ENCODE measurements at regions not wholly inside any gene's neighbourhood (a gene's known extent, or its start where the extent isn't known, plus 50 kb on each side); places are given as distances from the start of the nearest gene placed in this dataset.

DNA sequence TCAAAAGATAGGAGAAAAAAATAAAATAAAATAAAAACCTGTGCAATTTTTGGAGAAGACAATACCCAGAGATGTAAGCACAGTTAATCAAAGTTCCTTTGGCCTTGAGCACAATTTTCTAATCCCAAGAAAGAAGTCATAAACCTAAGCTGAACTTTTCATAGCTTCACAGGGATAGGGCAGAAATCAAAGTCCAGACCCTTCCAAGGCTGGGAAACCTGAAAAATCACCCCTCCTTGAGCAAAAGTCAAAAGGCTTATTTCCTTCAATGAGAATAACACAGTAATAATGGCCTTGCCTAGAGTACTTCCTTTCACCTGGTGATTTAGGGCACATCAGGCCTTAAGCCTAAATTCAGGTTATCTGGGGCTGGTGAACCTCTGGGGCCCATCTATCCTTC is 415.0 kb upstream of the BTBD3 start:
- H3K79me2 ChIP-seq (ENCODE audit: insufficient read depth, low read length) = no peaks in the 10 kb centered on the region
- no peaks in the 10 kb centered on the region for H4K20me1 ChIP-seq (ENCODE audit: insufficient read depth)
- no peak overlapping the region for H3K27ac ChIP-seq (ENCODE audit: low read depth, low read length)
- ATAC-seq (no peak), DNase-seq (ENCODE audit: low read depth, low spot score) (no peak)
- POLR2A ChIA-PET = no interaction called here
- TF ChIP-seq POLR2AphosphoS5 (IDR thresholded peaks at IDR 0.05; ENCODE audit: low read depth, low read length) = no peak
- TF ChIP-seq, protein P1, sequence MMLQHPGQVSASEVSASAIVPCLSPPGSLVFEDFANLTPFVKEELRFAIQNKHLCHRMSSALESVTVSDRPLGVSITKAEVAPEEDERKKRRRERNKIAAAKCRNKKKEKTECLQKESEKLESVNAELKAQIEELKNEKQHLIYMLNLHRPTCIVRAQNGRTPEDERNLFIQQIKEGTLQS (IDR thresholded peaks at IDR 0.05) = no peak
- no peak for TF ChIP-seq JUND (IDR thresholded peaks at IDR 0.05)
- H2AFZ ChIP-seq (ENCODE audit: low read depth, low read length, poor library complexity, severe bottlenecking) = no peak overlapping the region
- RAD21 ChIA-PET (ENCODE audit: low non-redundant PET in 1 of 2, low total read pairs in 2 of 2, uncharacterized antibody in 2 of 2, unreplicated experiment in 2 of 2) = no interaction called here
- H3K36me3 ChIP-seq (ENCODE audit: control insufficient read depth in 1 of 2, insufficient read depth in 2 of 2, low read length in 2 of 2) = no peaks in the 10 kb centered on the region
- no peaks in the 10 kb centered on the region for H3K4me1 ChIP-seq (ENCODE audit: control insufficient read depth in 1 of 2, insufficient read depth in 2 of 2, low read length in 2 of 2)
- no peak overlapping the region for H3K4me3 ChIP-seq (replicated peaks in 1 of 2; ENCODE audit: low read depth in 1 of 2, low read length in 2 of 2)
- no peaks in the 10 kb centered on the region for H3K27me3 ChIP-seq (ENCODE audit: insufficient read depth, low read length)
- CTCF ChIA-PET = no interaction called here
- intact Hi-C loops (cut with micrococcal nuclease) = no loop called here
- no peak overlapping the region for H3K9ac ChIP-seq (ENCODE audit: low read length)
- H3K4me2 ChIP-seq (ENCODE audit: low read length) = no peak overlapping the region
- no TSS peak for BruUV-seq (replicated peaks)
- H3K9me3 ChIP-seq (ENCODE audit: control insufficient read depth in 1 of 2, insufficient read depth in 1 of 2, low read depth in 1 of 2, low read length in 2 of 2) = no peaks in the 10 kb centered on the region
- H3K9me2 ChIP-seq (ENCODE audit: insufficient read depth) = 0 out of 2 replicates have a peak, but pooled peaks cover 4% of the 10 kb centered on the region

DNA sequence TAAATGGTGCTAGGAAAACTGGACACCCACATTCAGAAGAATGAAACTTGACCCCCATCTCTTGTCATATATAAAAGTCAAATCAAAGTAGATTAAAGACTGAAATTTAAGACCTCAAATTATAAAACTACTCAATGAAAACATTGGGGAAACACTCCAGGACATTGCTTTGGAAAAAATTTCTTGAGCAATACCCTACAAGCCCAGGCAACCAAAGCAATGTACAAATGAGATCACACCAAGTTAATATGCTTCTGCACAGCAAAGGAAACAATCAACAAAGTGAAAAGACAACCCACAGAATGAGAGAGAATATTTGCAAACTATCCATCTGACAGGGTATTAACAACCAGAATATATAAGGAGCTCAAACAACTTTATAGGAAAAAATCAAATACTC is 407.9 kb upstream of the BTBD3 start:
- Histone ChIP-seq H3K79me2 (ENCODE audit: insufficient read depth, low read length) (no peaks in the 10 kb centered on the region), H3K27ac (ENCODE audit: low read depth, low read length) (no peak overlapping the region), H2AFZ (ENCODE audit: low read depth, low read length, poor library complexity, severe bottlenecking) (no peak overlapping the region), H3K4me2 (ENCODE audit: low read length) (no peak overlapping the region), H3K9me3 (ENCODE audit: control insufficient read depth in 1 of 2, insufficient read depth in 1 of 2, low read depth in 1 of 2, low read length in 2 of 2) (no peaks in the 10 kb centered on the region), H3K4me1 (ENCODE audit: control insufficient read depth in 1 of 2, insufficient read depth in 2 of 2, low read length in 2 of 2) (no peaks in the 10 kb centered on the region), H4K20me1 (ENCODE audit: insufficient read depth) (no peaks in the 10 kb centered on the region), H3K9ac (ENCODE audit: low read length) (no peak overlapping the region), H3K36me3 (ENCODE audit: control insufficient read depth in 1 of 2, insufficient read depth in 2 of 2, low read length in 2 of 2) (no peaks in the 10 kb centered on the region), H3K4me3 (replicated peaks in 1 of 2; ENCODE audit: low read depth in 1 of 2, low read length in 2 of 2) (no peak overlapping the region), H3K9me2 (ENCODE audit: insufficient read depth) (no peaks in the 10 kb centered on the region), H3K27me3 (ENCODE audit: insufficient read depth, low read length) (no peaks in the 10 kb centered on the region)
- ChIA-PET RAD21 (ENCODE audit: low non-redundant PET in 1 of 2, low total read pairs in 2 of 2, uncharacterized antibody in 2 of 2, unreplicated experiment in 2 of 2) (no interaction called here), POLR2A (no interaction called here), CTCF (no interaction called here)
- DNase-seq (ENCODE audit: low read depth, low spot score) (no peak), ATAC-seq (no peak)
- no TSS peak for BruUV-seq (replicated peaks)
- intact Hi-C loops (cut with micrococcal nuclease) = no loop called here
- TF ChIP-seq, protein P2, sequence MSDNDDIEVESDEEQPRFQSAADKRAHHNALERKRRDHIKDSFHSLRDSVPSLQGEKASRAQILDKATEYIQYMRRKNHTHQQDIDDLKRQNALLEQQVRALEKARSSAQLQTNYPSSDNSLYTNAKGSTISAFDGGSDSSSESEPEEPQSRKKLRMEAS (IDR thresholded peaks at IDR 0.05) = no peak
- TF ChIP-seq EZH2 (IDR thresholded peaks at IDR 0.05) = no peak
- no peak for TF ChIP-seq ZNF274 (IDR thresholded peaks at IDR 0.05; ENCODE audit: low read depth, low read length)
- TF ChIP-seq POLR2AphosphoS5 (IDR thresholded peaks at IDR 0.05; ENCODE audit: low read depth, low read length) = no peak
- TF ChIP-seq SIN3A (IDR thresholded peaks at IDR 0.05; ENCODE audit: low read depth) = no peak
- TF ChIP-seq ZFX (IDR thresholded peaks at IDR 0.05) = no peak
- TF ChIP-seq RAD21 (IDR thresholded peaks at IDR 0.05; ENCODE audit: low read depth) = no peak
- TF ChIP-seq JUND (IDR thresholded peaks at IDR 0.05) = no peak
- no peak for TF ChIP-seq CEBPB (IDR thresholded peaks at IDR 0.05; ENCODE audit: low read depth)
- TF ChIP-seq, protein P3, sequence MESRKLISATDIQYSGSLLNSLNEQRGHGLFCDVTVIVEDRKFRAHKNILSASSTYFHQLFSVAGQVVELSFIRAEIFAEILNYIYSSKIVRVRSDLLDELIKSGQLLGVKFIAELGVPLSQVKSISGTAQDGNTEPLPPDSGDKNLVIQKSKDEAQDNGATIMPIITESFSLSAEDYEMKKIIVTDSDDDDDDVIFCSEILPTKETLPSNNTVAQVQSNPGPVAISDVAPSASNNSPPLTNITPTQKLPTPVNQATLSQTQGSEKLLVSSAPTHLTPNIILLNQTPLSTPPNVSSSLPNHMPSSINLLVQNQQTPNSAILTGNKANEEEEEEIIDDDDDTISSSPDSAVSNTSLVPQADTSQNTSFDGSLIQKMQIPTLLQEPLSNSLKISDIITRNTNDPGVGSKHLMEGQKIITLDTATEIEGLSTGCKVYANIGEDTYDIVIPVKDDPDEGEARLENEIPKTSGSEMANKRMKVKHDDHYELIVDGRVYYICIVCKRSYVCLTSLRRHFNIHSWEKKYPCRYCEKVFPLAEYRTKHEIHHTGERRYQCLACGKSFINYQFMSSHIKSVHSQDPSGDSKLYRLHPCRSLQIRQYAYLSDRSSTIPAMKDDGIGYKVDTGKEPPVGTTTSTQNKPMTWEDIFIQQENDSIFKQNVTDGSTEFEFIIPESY (IDR thresholded peaks at IDR 0.05; ENCODE audit: extremely low read depth, insufficient replicate concordance, low read length) = no peak
- TF ChIP-seq ELF1 (IDR thresholded peaks at IDR 0.05; ENCODE audit: borderline replicate concordance, low read depth) = no peak
- no peak for TF ChIP-seq CBX3 (IDR thresholded peaks at IDR 0.05; ENCODE audit: low read depth)
- TF ChIP-seq, protein P4, sequence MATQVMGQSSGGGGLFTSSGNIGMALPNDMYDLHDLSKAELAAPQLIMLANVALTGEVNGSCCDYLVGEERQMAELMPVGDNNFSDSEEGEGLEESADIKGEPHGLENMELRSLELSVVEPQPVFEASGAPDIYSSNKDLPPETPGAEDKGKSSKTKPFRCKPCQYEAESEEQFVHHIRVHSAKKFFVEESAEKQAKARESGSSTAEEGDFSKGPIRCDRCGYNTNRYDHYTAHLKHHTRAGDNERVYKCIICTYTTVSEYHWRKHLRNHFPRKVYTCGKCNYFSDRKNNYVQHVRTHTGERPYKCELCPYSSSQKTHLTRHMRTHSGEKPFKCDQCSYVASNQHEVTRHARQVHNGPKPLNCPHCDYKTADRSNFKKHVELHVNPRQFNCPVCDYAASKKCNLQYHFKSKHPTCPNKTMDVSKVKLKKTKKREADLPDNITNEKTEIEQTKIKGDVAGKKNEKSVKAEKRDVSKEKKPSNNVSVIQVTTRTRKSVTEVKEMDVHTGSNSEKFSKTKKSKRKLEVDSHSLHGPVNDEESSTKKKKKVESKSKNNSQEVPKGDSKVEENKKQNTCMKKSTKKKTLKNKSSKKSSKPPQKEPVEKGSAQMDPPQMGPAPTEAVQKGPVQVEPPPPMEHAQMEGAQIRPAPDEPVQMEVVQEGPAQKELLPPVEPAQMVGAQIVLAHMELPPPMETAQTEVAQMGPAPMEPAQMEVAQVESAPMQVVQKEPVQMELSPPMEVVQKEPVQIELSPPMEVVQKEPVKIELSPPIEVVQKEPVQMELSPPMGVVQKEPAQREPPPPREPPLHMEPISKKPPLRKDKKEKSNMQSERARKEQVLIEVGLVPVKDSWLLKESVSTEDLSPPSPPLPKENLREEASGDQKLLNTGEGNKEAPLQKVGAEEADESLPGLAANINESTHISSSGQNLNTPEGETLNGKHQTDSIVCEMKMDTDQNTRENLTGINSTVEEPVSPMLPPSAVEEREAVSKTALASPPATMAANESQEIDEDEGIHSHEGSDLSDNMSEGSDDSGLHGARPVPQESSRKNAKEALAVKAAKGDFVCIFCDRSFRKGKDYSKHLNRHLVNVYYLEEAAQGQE (IDR thresholded peaks at IDR 0.05; ENCODE audit: low read depth) = no peak
